ENCODE measurements at regions not wholly inside any gene's neighbourhood (a gene's known extent, or its start where the extent isn't known, plus 50 kb on each side); places are given as distances from the start of the nearest gene placed in this dataset.

DNA sequence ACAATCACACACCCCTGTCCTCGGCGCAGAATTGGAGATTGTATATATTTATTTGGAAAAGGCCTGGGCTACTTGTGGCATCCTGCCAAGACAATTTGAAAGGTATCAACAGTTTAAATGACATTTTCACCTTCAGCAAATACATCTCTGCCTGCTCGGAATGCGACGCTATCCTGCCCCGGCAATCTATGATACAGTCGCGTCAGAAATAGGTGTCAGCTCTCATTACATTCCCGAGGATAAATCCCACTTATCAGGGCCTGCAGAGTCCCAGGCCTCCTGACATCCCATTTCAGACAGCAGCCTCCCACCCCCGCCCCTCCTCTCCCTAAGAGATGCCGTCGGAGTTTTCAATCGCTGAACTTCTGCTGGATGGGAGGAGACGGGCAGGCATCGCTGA, 114.7 kb downstream of the BRD1 start:
- TF ChIP-seq SIN3A (IDR thresholded peaks at IDR 0.05; ENCODE audit: borderline replicate concordance, insufficient read depth, low read depth, low read length) (no peak), POLR2AphosphoS5 (IDR thresholded peaks at IDR 0.05; ENCODE audit: low read depth, low read length) (no peak), CTCF (IDR thresholded peaks at IDR 0.05) (no peak), TCF7L2 (IDR thresholded peaks at IDR 0.05; ENCODE audit: low read depth, low read length) (no peak)
- TF ChIP-seq, protein P1, sequence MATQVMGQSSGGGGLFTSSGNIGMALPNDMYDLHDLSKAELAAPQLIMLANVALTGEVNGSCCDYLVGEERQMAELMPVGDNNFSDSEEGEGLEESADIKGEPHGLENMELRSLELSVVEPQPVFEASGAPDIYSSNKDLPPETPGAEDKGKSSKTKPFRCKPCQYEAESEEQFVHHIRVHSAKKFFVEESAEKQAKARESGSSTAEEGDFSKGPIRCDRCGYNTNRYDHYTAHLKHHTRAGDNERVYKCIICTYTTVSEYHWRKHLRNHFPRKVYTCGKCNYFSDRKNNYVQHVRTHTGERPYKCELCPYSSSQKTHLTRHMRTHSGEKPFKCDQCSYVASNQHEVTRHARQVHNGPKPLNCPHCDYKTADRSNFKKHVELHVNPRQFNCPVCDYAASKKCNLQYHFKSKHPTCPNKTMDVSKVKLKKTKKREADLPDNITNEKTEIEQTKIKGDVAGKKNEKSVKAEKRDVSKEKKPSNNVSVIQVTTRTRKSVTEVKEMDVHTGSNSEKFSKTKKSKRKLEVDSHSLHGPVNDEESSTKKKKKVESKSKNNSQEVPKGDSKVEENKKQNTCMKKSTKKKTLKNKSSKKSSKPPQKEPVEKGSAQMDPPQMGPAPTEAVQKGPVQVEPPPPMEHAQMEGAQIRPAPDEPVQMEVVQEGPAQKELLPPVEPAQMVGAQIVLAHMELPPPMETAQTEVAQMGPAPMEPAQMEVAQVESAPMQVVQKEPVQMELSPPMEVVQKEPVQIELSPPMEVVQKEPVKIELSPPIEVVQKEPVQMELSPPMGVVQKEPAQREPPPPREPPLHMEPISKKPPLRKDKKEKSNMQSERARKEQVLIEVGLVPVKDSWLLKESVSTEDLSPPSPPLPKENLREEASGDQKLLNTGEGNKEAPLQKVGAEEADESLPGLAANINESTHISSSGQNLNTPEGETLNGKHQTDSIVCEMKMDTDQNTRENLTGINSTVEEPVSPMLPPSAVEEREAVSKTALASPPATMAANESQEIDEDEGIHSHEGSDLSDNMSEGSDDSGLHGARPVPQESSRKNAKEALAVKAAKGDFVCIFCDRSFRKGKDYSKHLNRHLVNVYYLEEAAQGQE (IDR thresholded peaks at IDR 0.05; ENCODE audit: insufficient read depth in 1 of 2, low read depth in 2 of 2, low read length in 1 of 2), result no peak
- DNase-seq (ENCODE audit: low read depth, low spot score), result no peak
- no peaks in the 10 kb centered on the region for H3K36me3 ChIP-seq (ENCODE audit: control insufficient read depth, insufficient read depth, low read length)
- no peaks in the 10 kb centered on the region for H3K9me3 ChIP-seq (ENCODE audit: control insufficient read depth, insufficient read depth, low read depth, low read length)
- H3K4me3 ChIP-seq (ENCODE audit: low read depth in 2 of 2, low read length in 2 of 2), result no peak overlapping the region
- H3K4me1 ChIP-seq (ENCODE audit: control insufficient read depth, insufficient read depth, low read length), result no peaks in the 10 kb centered on the region
- ChIA-PET POLR2A (interaction anchor here (0.6 to 0.7 kb wide), 3 partner anchors 47 to 1583 kb away, joined by 3 to 18 read pairs (median 16); no protein-coding TSS in a partner anchor), CTCF (no interaction called here)
- no TSS peak for BruUV-seq (replicated peaks)
- no peaks in the 10 kb centered on the region; the same call in 1 of the 2 replicates for H3K27me3 ChIP-seq (ENCODE audit: control insufficient read depth, insufficient read depth, low read length)
- intact Hi-C loops (cut with micrococcal nuclease; ENCODE audit: unreplicated experiment), result no loop called here
- ATAC-seq, result no peak
- no peak overlapping the region for H3K27ac ChIP-seq (ENCODE audit: low read length)
- in situ Hi-C loops (cut with HindIII; ENCODE audit: low pct_unique_long_range_greater_than_20kb, low sequenced_read_pairs), result no loop called here

DNA sequence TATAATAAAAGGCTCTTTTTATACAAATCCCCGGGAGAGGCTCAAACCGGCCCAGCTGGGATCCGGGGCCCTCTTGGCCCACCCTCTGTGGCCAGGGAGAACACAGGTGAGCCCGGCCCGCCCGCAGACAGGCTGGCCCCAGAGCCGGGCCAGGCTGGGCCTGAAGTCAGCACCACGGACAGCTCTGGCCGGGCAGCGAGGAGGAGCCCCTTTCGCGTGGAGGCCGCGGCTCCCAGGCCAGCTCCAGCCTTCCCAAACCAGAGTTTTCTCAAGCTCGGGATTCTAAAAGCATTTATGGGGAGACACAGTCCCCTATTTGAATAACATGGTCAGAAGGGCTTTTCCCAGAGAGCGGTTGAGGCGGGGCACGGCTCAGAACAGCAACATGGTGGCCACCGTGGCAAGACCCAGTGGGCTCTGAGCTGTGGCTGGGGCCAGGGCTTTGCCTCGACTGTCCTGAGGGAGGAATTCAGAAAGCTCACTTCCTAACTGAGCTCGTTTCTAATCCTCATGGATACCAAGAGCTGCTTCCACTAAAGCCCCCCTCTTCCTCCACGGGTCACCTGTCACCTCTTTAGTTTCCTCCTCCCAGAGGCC, 115.4 kb downstream of the BRD1 start:
- no peaks in the 10 kb centered on the region for H3K36me3 ChIP-seq (ENCODE audit: control insufficient read depth, insufficient read depth, low read length)

More for the DNA sequence above, 115.4 kb downstream of the BRD1 start:
- ATAC-seq (no peak), DNase-seq (ENCODE audit: low read depth, low spot score) (no peak)
- in situ Hi-C loops (cut with HindIII; ENCODE audit: low pct_unique_long_range_greater_than_20kb, low sequenced_read_pairs), result no loop called here
- TF ChIP-seq, protein P1 (IDR thresholded peaks at IDR 0.05; ENCODE audit: insufficient read depth in 1 of 2, low read depth in 2 of 2, low read length in 1 of 2), result peak; percentile 87 to 91
- TF ChIP-seq POLR2AphosphoS5 (IDR thresholded peaks at IDR 0.05; ENCODE audit: low read depth, low read length), result no peak
- ChIA-PET POLR2A (interaction anchor here (0.6 kb wide), 1 partner anchor 1583 kb away, joined by 3 read pairs; no protein-coding TSS in a partner anchor), CTCF (no interaction called here)
- intact Hi-C loops (cut with micrococcal nuclease; ENCODE audit: unreplicated experiment), result no loop called here
- no peak overlapping the region for H3K4me3 ChIP-seq (ENCODE audit: low read depth in 2 of 2, low read length in 2 of 2)
- no peak overlapping the region for H3K27ac ChIP-seq (ENCODE audit: low read length)
- no peaks in the 10 kb centered on the region for H3K9me3 ChIP-seq (ENCODE audit: control insufficient read depth, insufficient read depth, low read depth, low read length)
- no peaks in the 10 kb centered on the region; the same call in 1 of the 2 replicates for H3K27me3 ChIP-seq (ENCODE audit: control insufficient read depth, insufficient read depth, low read length)
- no peaks in the 10 kb centered on the region for H3K4me1 ChIP-seq (ENCODE audit: control insufficient read depth, insufficient read depth, low read length)
- no TSS peak for BruUV-seq (replicated peaks)

Data from Panc1 (cell line).